Osteoblast (primary cell): ENCODE measurements at regions not wholly inside any gene's neighbourhood (a gene's known extent, or its start where the extent isn't known, plus 50 kb on each side); places are given as distances from the start of the nearest gene placed in this dataset.

Source experiments
- DNase-seq: peaks from one replicate; pipeline ENCODE4 v3.0.0; 2011; ENCODE audit warnings: low spot score, mixed read lengths; ENCODE audit not compliant: insufficient read length; ENCODE audit errors: missing footprints
- H2AFZ ChIP-seq: 2 replicates; pipeline ENCODE4 v1.6.0; 2011; ENCODE audit warnings: mild to moderate bottlenecking, low read length
- H3K27ac ChIP-seq: 2 replicates; pipeline ENCODE4 v1.5.1; 2011; ENCODE audit warnings: mild to moderate bottlenecking, low read depth, low read length, moderate library complexity
- H3K27me3 ChIP-seq: 2 replicates; pipeline ENCODE4 v1.6.0; 2012; ENCODE audit warnings: mild to moderate bottlenecking, control low read depth, inconsistent platforms, low read length, moderate library complexity; ENCODE audit not compliant: insufficient read depth
- H3K36me3 ChIP-seq: 2 replicates; pipeline ENCODE4 v1.5.1; 2011; ENCODE audit warnings: mild to moderate bottlenecking, low read length, control low read depth, moderate library complexity; ENCODE audit not compliant: insufficient read depth
- H3K4me1 ChIP-seq: 2 replicates; pipeline ENCODE4 v1.5.1; 2011; ENCODE audit warnings: mild to moderate bottlenecking, low read length, control low read depth, moderate library complexity; ENCODE audit not compliant: insufficient read depth
- H3K4me2 ChIP-seq: 2 replicates; pipeline ENCODE4 v1.6.0; 2011; ENCODE audit warnings: mild to moderate bottlenecking, low read length; ENCODE audit not compliant: insufficient read depth
- H3K4me3 ChIP-seq: fragments of 200-600 bp; sonication (generic); 3 replicates; pipeline ENCODE4 v1.5.1; 2012; ENCODE audit warnings: mild to moderate bottlenecking, low read length, inconsistent platforms; ENCODE audit not compliant: insufficient read depth
- H3K79me2 ChIP-seq: 2 replicates; pipeline ENCODE4 v1.6.0; 2012; ENCODE audit warnings: mild to moderate bottlenecking, low read length, control low read depth, inconsistent platforms; ENCODE audit not compliant: insufficient read depth
- H3K9me3 ChIP-seq: 2 replicates; pipeline ENCODE4 v1.5.1; 2011; ENCODE audit warnings: low read depth, low read length, control low read depth
- H4K20me1 ChIP-seq: 2 replicates; pipeline ENCODE4 v1.6.0; 2012; ENCODE audit warnings: mild to moderate bottlenecking, low read length, control low read depth; ENCODE audit not compliant: insufficient read depth
- TF ChIP-seq, protein P1 (sequence below): IDR thresholded peaks from 2 replicates; pipeline ENCODE4 v1.5.1; 2011; ENCODE audit warnings: mild to moderate bottlenecking, low read depth, low read length, moderate library complexity; ENCODE audit errors: extremely low read depth

DNA sequence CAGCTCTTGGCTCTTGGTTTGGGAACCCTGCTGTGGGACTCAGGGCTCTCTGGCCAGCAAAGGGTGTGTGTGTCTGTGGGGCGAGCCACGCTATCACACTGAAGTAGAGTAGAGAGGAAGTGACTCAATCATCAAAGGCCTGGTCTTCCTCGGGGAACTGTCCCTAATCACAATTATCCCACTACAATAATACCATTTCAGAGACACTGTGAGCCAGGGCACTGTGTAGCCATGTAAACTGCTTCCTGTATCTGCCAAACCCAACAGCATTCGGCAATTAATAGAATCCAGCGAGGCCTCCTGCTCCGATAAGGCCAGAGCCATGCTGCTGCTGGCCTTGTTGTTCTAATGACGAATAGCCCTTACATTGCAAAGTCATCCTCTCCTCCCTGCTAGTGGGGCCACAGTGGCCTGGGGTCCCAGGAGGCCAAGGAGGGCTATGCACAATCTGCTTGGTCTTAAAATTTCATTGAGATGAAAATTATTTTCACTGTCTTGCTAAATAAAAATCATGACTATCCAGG is 49.8 kb upstream of the LMO2 start:
- peak; percentile 85 for DNase-seq
- Histone ChIP-seq H4K20me1 (no peaks in the 10 kb centered on the region), H3K27ac (peak overlapping the region; percentile 81), H2AFZ (peak overlapping the region; percentile 3), H3K36me3 (no peaks in the 10 kb centered on the region), H3K4me2 (peak overlapping the region; percentile 6), H3K4me1 (peaks cover 32% of the 10 kb centered on the region), H3K27me3 (no peaks in the 10 kb centered on the region), H3K79me2 (no peaks in the 10 kb centered on the region), H3K9me3 (no peaks in the 10 kb centered on the region), H3K4me3 (no peak overlapping the region)
- TF ChIP-seq, protein P1, sequence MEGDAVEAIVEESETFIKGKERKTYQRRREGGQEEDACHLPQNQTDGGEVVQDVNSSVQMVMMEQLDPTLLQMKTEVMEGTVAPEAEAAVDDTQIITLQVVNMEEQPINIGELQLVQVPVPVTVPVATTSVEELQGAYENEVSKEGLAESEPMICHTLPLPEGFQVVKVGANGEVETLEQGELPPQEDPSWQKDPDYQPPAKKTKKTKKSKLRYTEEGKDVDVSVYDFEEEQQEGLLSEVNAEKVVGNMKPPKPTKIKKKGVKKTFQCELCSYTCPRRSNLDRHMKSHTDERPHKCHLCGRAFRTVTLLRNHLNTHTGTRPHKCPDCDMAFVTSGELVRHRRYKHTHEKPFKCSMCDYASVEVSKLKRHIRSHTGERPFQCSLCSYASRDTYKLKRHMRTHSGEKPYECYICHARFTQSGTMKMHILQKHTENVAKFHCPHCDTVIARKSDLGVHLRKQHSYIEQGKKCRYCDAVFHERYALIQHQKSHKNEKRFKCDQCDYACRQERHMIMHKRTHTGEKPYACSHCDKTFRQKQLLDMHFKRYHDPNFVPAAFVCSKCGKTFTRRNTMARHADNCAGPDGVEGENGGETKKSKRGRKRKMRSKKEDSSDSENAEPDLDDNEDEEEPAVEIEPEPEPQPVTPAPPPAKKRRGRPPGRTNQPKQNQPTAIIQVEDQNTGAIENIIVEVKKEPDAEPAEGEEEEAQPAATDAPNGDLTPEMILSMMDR, result no peak
